ENCODE measurements at regions not wholly inside any gene's neighbourhood (a gene's known extent, or its start where the extent isn't known, plus 50 kb on each side); places are given as distances from the start of the nearest gene placed in this dataset.

GRCh38 chr5:136699651-136700050, 334.3 kb upstream of the TRPC7 start:
- no peak for TF ChIP-seq EZH2phosphoT487 (IDR thresholded peaks at IDR 0.05; ENCODE audit: borderline replicate concordance, low read length)
- no peak for TF ChIP-seq CTCF (IDR thresholded peaks at IDR 0.05; ENCODE audit: low read depth, low read length, poor library complexity, severe bottlenecking)

Measured in DOHH2 (cell line).